Lower leg skin (tissue), 3 donors: ENCODE measurements at regions not wholly inside any gene's neighbourhood (a gene's known extent, or its start where the extent isn't known, plus 50 kb on each side); places are given as distances from the start of the nearest gene placed in this dataset.

ENCODE experiments used
- CTCF ChIP-seq, 3 donors: fragments of 450-650 bp; IDR thresholded peaks; one replicate each; pipeline ENCODE4 v1.5.1; 2016; ENCODE audit warnings: antibody characterized with exemption in 3 of 3, mild to moderate bottlenecking in 3 of 3, moderate library complexity in 2 of 3
- POLR2A ChIP-seq, 2 donors: fragments of 450-650 bp; IDR thresholded peaks; one replicate each; pipeline ENCODE4 v1.6.1; 2016 to 2017; ENCODE audit warnings: antibody characterized with exemption in 2 of 2, mild to moderate bottlenecking in 1 of 2, moderate library complexity in 1 of 2

GRCh38 chrX:104427073-104427472 lies 138.9 kb upstream of the IL1RAPL2 start:
- TF ChIP-seq CTCF (IDR thresholded peaks at IDR 0.05) (no peak), POLR2A (IDR thresholded peaks at IDR 0.05) (no peak)
